ENCODE measurements at regions not wholly inside any gene's neighbourhood (a gene's known extent, or its start where the extent isn't known, plus 50 kb on each side); places are given as distances from the start of the nearest gene placed in this dataset.

DNA sequence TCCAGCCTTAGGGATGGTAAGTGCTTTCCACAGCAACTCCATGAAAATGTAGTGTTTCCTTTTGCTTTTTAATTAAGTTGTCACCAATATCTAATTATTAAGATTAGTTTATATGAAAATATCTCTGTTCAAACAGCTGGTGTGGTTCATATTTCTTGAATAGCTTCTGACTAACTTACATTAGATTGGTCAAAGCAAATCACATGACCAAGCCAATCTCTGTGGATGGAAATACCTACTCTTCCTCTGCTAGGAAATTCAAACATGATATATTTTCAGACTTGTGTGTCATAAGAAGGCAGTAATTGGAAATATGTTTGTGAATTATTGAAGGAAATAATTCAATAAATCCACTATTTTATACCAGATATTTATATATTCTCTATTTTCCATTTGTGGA lies 54.6 kb upstream of the CADM2 start:
- TF ChIP-seq, protein P1, sequence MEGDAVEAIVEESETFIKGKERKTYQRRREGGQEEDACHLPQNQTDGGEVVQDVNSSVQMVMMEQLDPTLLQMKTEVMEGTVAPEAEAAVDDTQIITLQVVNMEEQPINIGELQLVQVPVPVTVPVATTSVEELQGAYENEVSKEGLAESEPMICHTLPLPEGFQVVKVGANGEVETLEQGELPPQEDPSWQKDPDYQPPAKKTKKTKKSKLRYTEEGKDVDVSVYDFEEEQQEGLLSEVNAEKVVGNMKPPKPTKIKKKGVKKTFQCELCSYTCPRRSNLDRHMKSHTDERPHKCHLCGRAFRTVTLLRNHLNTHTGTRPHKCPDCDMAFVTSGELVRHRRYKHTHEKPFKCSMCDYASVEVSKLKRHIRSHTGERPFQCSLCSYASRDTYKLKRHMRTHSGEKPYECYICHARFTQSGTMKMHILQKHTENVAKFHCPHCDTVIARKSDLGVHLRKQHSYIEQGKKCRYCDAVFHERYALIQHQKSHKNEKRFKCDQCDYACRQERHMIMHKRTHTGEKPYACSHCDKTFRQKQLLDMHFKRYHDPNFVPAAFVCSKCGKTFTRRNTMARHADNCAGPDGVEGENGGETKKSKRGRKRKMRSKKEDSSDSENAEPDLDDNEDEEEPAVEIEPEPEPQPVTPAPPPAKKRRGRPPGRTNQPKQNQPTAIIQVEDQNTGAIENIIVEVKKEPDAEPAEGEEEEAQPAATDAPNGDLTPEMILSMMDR (conservative IDR thresholded peaks at IDR 0.05 in 1 of 2, IDR thresholded peaks at IDR 0.05 in 1 of 2; ENCODE audit: extremely low read depth in 1 of 2, insufficient read depth in 1 of 2, low read depth in 1 of 2, low read length in 2 of 2) = no peak
- TF ChIP-seq EZH2 (IDR thresholded peaks at IDR 0.05; ENCODE audit: borderline replicate concordance, low read length) = no peak
